GM12875 (cell line): ENCODE measurements at regions not wholly inside any gene's neighbourhood (a gene's known extent, or its start where the extent isn't known, plus 50 kb on each side); places are given as distances from the start of the nearest gene placed in this dataset.

ENCODE experiments used
- H3K4me3 ChIP-seq: one replicate; pipeline ENCODE4 v1.5.1; 2011; ENCODE audit warnings: low read depth, low read length, control low read depth
- CTCF ChIP-seq: IDR thresholded peaks from 2 replicates; pipeline ENCODE4 v1.5.1; 2011; ENCODE audit warnings: low read depth, mild to moderate bottlenecking, control low read depth, inconsistent platforms, low read length, moderate library complexity, borderline replicate concordance; ENCODE audit not compliant: insufficient read depth

- no peak for TF ChIP-seq CTCF
- no peak overlapping the region for H3K4me3 ChIP-seq
Measured at GRCh38 chr5:5708367-5708919, 286.0 kb downstream of the ICE1 start.

GRCh38 chr5:5705010-5705409, 282.5 kb downstream of the ICE1 start:
- no peak overlapping the region for H3K4me3 ChIP-seq
- TF ChIP-seq CTCF = no peak

- no peak overlapping the region for H3K4me3 ChIP-seq
- no peak for TF ChIP-seq CTCF
Measured at GRCh38 chr5:5704352-5704751, 281.9 kb downstream of the ICE1 start.

- H3K4me3 ChIP-seq = no peak overlapping the region
- no peak for TF ChIP-seq CTCF
Measured at GRCh38 chr5:5702934-5703333, 280.5 kb downstream of the ICE1 start.

- no peak overlapping the region for H3K4me3 ChIP-seq
- no peak for TF ChIP-seq CTCF
Measured at GRCh38 chr5:5700549-5700948, 278.1 kb downstream of the ICE1 start.

GRCh38 chr5:5699062-5699461, 276.6 kb downstream of the ICE1 start:
- no peak; the same call in 1 of the 2 replicates for TF ChIP-seq CTCF

GRCh38 chr5:5695266-5695665, 272.8 kb downstream of the ICE1 start:
- TF ChIP-seq CTCF = no peak
- H3K4me3 ChIP-seq = no peak overlapping the region

More at GRCh38 chr5:5699062-5699461, 276.6 kb downstream of the ICE1 start:
- H3K4me3 ChIP-seq = no peak overlapping the region
